ENCODE measurements at regions not wholly inside any gene's neighbourhood (a gene's known extent, or its start where the extent isn't known, plus 50 kb on each side); places are given as distances from the start of the nearest gene placed in this dataset.

DNA sequence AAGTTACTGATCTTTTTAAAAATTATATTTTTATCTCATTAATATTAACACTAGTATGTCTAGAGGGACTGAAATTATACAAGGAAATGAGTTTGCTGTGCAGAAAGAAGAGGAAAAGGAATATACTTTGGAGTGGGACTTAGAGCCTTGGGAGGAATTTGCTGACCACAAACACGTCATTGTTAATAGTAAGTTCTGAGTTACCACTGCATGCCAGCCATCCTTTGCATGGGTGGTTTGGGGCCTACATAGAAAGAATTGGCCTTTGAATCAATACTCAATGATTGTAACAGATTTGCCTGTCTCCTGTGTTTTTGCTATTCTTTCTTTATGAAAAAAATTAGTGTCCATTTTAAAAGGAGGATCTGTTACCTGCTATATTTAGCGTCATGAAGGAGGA lies 232.6 kb upstream of the TNC start:
- TF ChIP-seq, protein P1, sequence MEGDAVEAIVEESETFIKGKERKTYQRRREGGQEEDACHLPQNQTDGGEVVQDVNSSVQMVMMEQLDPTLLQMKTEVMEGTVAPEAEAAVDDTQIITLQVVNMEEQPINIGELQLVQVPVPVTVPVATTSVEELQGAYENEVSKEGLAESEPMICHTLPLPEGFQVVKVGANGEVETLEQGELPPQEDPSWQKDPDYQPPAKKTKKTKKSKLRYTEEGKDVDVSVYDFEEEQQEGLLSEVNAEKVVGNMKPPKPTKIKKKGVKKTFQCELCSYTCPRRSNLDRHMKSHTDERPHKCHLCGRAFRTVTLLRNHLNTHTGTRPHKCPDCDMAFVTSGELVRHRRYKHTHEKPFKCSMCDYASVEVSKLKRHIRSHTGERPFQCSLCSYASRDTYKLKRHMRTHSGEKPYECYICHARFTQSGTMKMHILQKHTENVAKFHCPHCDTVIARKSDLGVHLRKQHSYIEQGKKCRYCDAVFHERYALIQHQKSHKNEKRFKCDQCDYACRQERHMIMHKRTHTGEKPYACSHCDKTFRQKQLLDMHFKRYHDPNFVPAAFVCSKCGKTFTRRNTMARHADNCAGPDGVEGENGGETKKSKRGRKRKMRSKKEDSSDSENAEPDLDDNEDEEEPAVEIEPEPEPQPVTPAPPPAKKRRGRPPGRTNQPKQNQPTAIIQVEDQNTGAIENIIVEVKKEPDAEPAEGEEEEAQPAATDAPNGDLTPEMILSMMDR (optimal IDR thresholded peaks at IDR 0.05 in 1 of 3, IDR thresholded peaks at IDR 0.05 in 1 of 3, conservative IDR thresholded peaks at IDR 0.05 in 1 of 3; ENCODE audit: extremely low read depth in 1 of 3, insufficient read depth in 2 of 3, low read length in 3 of 3), result no peak
- TF ChIP-seq EZH2 (IDR thresholded peaks at IDR 0.05; ENCODE audit: low read length), result no peak
